Lower leg skin (tissue), 4 donors: ENCODE measurements at regions not wholly inside any gene's neighbourhood (a gene's known extent, or its start where the extent isn't known, plus 50 kb on each side); places are given as distances from the start of the nearest gene placed in this dataset.

Experiments used
- DNase-seq, 2 donors: peaks; one replicate each; pipeline ENCODE4 v3.0.0-alpha.2; 2019; ENCODE audit warnings: low spot score in 2 of 2
- H3K4me3 ChIP-seq: fragments of 200-600 bp; sonication (generic); 2 replicates; pipeline ENCODE4 v1.5.1; 2017; ENCODE audit warnings: mild to moderate bottlenecking, low read depth; ENCODE audit not compliant: poor library complexity, severe bottlenecking
- POLR2A ChIP-seq, 2 donors: fragments of 450-650 bp; IDR thresholded peaks; one replicate each; pipeline ENCODE4 v1.6.1; 2016 to 2017; ENCODE audit warnings: antibody characterized with exemption in 2 of 2, mild to moderate bottlenecking in 1 of 2, moderate library complexity in 1 of 2
- WGBS, 2 donors: methylation state at CpG; one replicate each; pipeline ENCODE4 v1.1.5; 2018; 5-methylcytosine and 5-hydroxymethylcytosine counted together
- intact Hi-C: fragments of 100-400 bp; cut with DNase I; formaldehyde crosslinking; loops from one replicate; pipeline ENCODE4 v1.15.0; 2023; ENCODE audit warnings: low total_unique reads
- TF ChIP-seq, protein P1 (sequence below), 3 donors: fragments of 450-650 bp; IDR thresholded peaks; one replicate each; pipeline ENCODE4 v1.5.1; 2016; ENCODE audit warnings: antibody characterized with exemption in 3 of 3, mild to moderate bottlenecking in 3 of 3, moderate library complexity in 2 of 3

GRCh38 chr18:2400701-2401196 is 170.6 kb downstream of the METTL4 start:
- intact Hi-C loops: no loop called here
- no peak overlapping the region for H3K4me3 ChIP-seq
- 58 to 63% methylated on average over 2 of the region's 2 CpGs for WGBS, 2 donors
- TF ChIP-seq, protein P1, sequence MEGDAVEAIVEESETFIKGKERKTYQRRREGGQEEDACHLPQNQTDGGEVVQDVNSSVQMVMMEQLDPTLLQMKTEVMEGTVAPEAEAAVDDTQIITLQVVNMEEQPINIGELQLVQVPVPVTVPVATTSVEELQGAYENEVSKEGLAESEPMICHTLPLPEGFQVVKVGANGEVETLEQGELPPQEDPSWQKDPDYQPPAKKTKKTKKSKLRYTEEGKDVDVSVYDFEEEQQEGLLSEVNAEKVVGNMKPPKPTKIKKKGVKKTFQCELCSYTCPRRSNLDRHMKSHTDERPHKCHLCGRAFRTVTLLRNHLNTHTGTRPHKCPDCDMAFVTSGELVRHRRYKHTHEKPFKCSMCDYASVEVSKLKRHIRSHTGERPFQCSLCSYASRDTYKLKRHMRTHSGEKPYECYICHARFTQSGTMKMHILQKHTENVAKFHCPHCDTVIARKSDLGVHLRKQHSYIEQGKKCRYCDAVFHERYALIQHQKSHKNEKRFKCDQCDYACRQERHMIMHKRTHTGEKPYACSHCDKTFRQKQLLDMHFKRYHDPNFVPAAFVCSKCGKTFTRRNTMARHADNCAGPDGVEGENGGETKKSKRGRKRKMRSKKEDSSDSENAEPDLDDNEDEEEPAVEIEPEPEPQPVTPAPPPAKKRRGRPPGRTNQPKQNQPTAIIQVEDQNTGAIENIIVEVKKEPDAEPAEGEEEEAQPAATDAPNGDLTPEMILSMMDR (IDR thresholded peaks at IDR 0.05): no peak
- no peak for TF ChIP-seq POLR2A (IDR thresholded peaks at IDR 0.05)
- DNase-seq: no peak

GRCh38 chr18:2402084-2402483 is 169.2 kb downstream of the METTL4 start:
- DNase-seq: no peak
- TF ChIP-seq, protein P1 (IDR thresholded peaks at IDR 0.05): no peak
- TF ChIP-seq POLR2A (IDR thresholded peaks at IDR 0.05): no peak
- intact Hi-C loops: no loop called here
- H3K4me3 ChIP-seq: no peak overlapping the region
- 75 to 87% methylated on average over 1 of the region's 1 CpG for WGBS, 2 donors

DNA sequence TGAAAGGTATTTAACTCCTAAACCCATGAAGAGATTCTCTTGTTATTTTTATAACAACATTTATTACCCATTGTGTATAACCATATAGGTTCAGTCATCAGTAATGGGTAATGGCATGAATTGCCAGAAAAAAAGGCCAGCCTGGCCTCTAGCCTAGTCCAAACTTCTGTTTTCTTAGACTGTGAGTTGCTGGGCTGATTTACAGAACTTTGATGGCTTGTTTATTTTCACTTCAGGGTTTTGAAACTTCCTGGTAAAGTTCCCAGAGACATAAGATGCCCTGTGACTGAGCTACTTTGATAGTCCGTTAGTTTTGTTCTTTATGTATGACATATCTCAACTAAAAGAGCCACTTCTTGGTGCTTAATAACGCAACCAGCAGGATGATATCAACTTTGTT is 164.8 kb downstream of the METTL4 start:
- intact Hi-C loops: no loop called here
- TF ChIP-seq, protein P1 (IDR thresholded peaks at IDR 0.05): no peak
- no peak for TF ChIP-seq POLR2A (IDR thresholded peaks at IDR 0.05)
- WGBS, 2 donors: 68 to 72% methylated on average over 2 of the region's 2 CpGs
- DNase-seq: no peak
- no peak overlapping the region for H3K4me3 ChIP-seq

DNA sequence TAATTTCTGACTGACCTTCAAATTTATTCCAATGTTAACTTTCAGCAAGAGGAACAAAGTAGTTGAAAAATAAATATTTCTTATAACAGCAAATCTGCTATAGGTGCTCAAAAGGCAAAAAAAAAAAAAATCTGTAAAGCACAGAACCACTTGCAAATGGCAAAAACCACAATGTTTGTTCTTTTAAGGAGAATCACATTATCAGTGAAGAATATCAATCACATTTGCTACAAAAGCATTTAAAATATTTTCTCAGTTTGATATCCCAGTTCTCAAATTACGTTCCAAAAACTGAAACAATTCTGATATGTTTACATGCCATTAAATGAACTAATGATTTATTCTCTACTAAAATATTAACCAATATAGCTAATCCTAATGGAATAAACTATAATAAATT is 163.3 kb downstream of the METTL4 start:
- 71 to 75% methylated on average over 1 of the region's 1 CpG for WGBS, 2 donors
- no peak for TF ChIP-seq POLR2A (IDR thresholded peaks at IDR 0.05)
- TF ChIP-seq, protein P1 (IDR thresholded peaks at IDR 0.05): no peak

GRCh38 chr18:2409906-2410305 is 161.4 kb downstream of the METTL4 start:
- intact Hi-C loops: no loop called here
- TF ChIP-seq POLR2A (IDR thresholded peaks at IDR 0.05): no peak
- TF ChIP-seq, protein P1 (IDR thresholded peaks at IDR 0.05): no peak
- 56 to 58% methylated on average over 5 of the region's 5 CpGs for WGBS, 2 donors

More for the DNA sequence above, 163.3 kb downstream of the METTL4 start:
- no peak for DNase-seq
- intact Hi-C loops: no loop called here
- no peak overlapping the region for H3K4me3 ChIP-seq

GRCh38 chr18:2410688-2411087 is 160.6 kb downstream of the METTL4 start:
- intact Hi-C loops: no loop called here
- WGBS, 2 donors: 84 to 85% methylated on average over 1 of the region's 1 CpG
- TF ChIP-seq, protein P1 (IDR thresholded peaks at IDR 0.05): no peak
- TF ChIP-seq POLR2A (IDR thresholded peaks at IDR 0.05): no peak
- no peak for DNase-seq
- no peak overlapping the region for H3K4me3 ChIP-seq

More at GRCh38 chr18:2409906-2410305, 161.4 kb downstream of the METTL4 start:
- no peak overlapping the region for H3K4me3 ChIP-seq
- no peak for DNase-seq
